IPS-18c (cell line): ENCODE measurements at regions not wholly inside any gene's neighbourhood (a gene's known extent, or its start where the extent isn't known, plus 50 kb on each side); places are given as distances from the start of the nearest gene placed in this dataset.
"Not testable (repeated sequence)": the region's sequence is repeated elsewhere in the genome, so short reads cannot be mapped to it uniquely, and the experiment has no call there.

Experiments used
- H3K4me3 ChIP-seq: 2 replicates; pipeline ENCODE4 v1.7.0; 2013; ENCODE audit warnings: low read depth, mild to moderate bottlenecking, low read length, moderate library complexity; ENCODE audit not compliant: insufficient read depth
- H3K9me3 ChIP-seq: one replicate; pipeline ENCODE4 v1.6.1; 2013; ENCODE audit warnings: mild to moderate bottlenecking, low read length, moderate library complexity; ENCODE audit not compliant: control insufficient read depth, insufficient read depth

DNA sequence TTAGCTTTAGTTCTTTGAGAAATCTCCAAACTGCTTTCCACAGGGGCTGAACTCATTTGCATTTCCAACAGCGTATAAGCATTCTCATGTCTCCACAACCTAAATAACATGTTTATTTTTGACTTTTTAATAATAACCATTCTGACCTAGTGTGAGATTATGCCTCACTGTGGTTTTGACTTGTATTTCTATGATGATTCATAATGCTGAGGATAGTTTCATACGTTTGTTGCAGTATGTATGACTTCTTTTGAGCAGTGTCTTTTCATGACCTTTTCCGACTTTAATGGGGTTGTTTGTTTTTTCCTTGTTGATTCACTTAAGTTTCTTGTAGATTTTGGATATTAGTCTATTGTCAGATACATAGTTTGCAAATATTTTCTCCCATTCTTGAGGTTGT, 1833.0 kb upstream of the PCDH10 start:
- H3K9me3 ChIP-seq, result no peaks in the 10 kb centered on the region
- no peak overlapping the region for H3K4me3 ChIP-seq

GRCh38 chr4:131337936-131338335, 1811.2 kb upstream of the PCDH10 start:
- Histone ChIP-seq H3K9me3 (no peaks in the 10 kb centered on the region), H3K4me3 (no peak overlapping the region)

DNA sequence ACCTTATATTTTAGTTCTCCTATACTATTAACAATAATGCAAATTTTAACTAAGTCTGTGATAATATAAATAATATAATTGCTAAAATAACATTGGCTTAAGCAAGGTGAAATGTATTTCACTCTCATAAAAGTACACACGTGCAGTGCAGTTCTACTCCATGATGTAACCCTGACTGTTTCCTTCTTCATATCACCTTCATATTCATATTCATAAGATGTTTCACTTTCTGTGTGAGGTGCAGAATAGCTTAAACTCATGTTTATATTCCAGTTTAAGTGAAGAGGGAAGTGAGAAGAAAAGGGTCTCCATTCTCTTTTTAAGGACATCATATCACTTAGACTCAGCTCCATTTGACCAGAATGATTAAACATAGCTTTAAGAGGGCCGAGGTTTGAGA, 1810.0 kb upstream of the PCDH10 start:
- no peaks in the 10 kb centered on the region for H3K9me3 ChIP-seq
- H3K4me3 ChIP-seq, result no peak overlapping the region

DNA sequence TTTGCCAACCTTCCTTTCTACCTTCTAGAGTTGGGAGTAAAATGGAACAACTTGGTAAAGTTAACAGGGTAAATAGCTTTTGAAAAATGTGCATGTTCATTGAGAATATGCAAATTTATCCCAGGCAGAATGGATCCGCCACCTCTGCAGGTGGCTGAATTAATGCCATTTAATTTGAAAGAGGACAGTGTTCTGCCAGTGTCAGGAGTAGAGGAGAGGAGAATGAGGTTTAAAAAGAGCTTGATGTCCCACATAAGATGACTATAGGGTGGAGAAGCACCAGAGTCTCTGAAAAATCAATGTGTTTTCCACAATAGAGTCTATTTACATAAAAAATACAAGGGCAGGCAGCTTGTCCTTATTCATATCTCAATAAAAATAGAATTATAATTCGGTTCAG, 1804.3 kb upstream of the PCDH10 start:
- Histone ChIP-seq H3K4me3 (no peak overlapping the region), H3K9me3 (no peaks in the 10 kb centered on the region)

- H3K4me3 ChIP-seq, result no peak overlapping the region
- peaks cover 2% of the 10 kb centered on the region for H3K9me3 ChIP-seq
These were observed 1801.3 kb upstream of the PCDH10 start for GRCh38 chr4:131347816-131348215.

DNA sequence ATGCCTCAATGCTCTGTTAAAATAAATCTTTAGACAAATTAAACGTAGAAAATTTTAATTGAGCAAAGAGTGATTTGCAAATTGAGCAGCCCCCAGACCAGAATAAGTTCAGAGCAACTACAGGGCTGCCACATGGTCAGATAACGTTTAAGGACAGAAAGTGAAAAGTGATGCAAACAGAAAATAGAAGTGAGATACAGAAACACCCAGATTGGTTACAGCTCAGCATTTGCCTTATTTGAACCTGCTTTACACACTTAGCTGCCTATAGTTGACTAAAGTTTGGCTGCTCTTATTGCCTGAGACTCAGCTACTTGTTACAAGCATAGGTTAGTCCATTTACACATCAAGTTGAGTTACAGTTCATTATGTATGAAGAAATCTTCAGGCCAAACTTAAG, 1800.8 kb upstream of the PCDH10 start:
- Histone ChIP-seq H3K4me3 (no peak overlapping the region), H3K9me3 (peaks cover 2% of the 10 kb centered on the region)

GRCh38 chr4:131352371-131352770, 1796.7 kb upstream of the PCDH10 start:
- H3K4me3 ChIP-seq, H3K9me3 ChIP-seq: not testable (repeated sequence)

GRCh38 chr4:131366714-131367113, 1782.4 kb upstream of the PCDH10 start:
- no peaks in the 10 kb centered on the region for H3K9me3 ChIP-seq
- no peak overlapping the region for H3K4me3 ChIP-seq

- no peaks in the 10 kb centered on the region for H3K9me3 ChIP-seq
- H3K4me3 ChIP-seq, result no peak overlapping the region
These were observed 1781.7 kb upstream of the PCDH10 start for GRCh38 chr4:131367441-131367840.

DNA sequence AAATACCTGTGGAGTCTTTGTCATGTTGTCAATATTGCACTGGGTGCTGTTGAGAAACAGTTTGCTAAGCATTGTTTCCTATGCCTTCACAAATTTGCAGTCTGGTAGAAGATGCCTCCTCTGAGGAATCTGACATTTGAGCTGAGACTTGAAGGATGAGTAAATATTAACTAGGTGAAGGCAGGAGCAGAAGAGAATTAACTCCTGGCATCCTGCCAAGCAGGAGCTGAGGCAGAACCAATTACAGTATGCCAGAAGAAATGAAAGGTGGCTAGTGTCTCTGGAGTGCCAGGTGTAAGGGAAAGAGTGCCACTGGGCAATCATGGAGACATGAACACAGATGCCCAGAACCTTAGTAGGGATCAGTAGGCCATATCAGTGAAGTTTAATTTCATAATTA, 1778.2 kb upstream of the PCDH10 start:
- no peak overlapping the region for H3K4me3 ChIP-seq

GRCh38 chr4:131381055-131381454, 1768.0 kb upstream of the PCDH10 start:
- Histone ChIP-seq H3K9me3 (no peaks in the 10 kb centered on the region), H3K4me3 (no peak overlapping the region)

More for the DNA sequence above, 1778.2 kb upstream of the PCDH10 start:
- H3K9me3 ChIP-seq, result no peaks in the 10 kb centered on the region

GRCh38 chr4:131382839-131383238, 1766.3 kb upstream of the PCDH10 start:
- H3K4me3 ChIP-seq, result no peak overlapping the region
- H3K9me3 ChIP-seq, result no peaks in the 10 kb centered on the region

DNA sequence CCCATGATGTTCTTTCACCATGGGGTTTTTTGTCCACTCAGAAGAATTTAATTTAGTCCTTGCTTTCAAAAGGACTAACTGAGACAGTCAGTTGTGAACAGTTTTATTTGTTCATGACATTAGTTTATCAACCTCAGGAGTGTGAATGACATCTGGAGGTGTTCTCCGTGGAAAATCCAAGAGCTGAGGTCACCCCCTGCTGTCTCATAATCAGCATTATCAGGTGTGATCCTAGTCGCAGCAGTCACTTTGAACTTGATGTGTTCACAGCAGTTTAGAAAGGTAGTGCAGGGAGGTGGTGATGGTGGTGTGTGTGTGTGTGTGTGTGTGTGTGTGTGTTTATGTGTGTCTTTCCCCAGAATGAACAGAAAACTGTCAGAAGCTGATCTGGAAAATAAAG, 1760.8 kb upstream of the PCDH10 start:
- Histone ChIP-seq H3K9me3 (no peaks in the 10 kb centered on the region), H3K4me3 (no peak overlapping the region)

- H3K4me3 ChIP-seq, result no peak overlapping the region
- peaks cover 2% of the 10 kb centered on the region for H3K9me3 ChIP-seq
These were observed 1741.0 kb upstream of the PCDH10 start for GRCh38 chr4:131408102-131408501.

DNA sequence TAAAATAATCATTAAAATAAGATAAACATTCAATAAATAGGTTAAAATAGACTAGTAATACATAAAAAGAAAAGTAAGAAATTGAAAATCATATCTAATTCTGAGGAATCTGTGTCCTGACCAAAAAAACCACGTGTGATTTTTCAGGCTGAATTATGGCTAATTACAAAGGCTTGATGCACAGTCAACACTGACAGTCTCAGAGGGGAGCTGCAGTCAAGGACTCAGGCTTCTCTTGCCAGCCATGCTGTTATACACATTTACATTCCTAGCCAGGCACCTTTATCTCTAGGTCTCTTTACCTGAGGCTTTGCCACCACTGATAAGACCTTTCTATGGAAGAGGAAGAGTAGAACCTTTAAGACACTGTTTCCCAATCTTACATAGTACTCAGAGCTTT, 1737.7 kb upstream of the PCDH10 start:
- H3K4me3 ChIP-seq, result no peak overlapping the region
- no peaks in the 10 kb centered on the region for H3K9me3 ChIP-seq

DNA sequence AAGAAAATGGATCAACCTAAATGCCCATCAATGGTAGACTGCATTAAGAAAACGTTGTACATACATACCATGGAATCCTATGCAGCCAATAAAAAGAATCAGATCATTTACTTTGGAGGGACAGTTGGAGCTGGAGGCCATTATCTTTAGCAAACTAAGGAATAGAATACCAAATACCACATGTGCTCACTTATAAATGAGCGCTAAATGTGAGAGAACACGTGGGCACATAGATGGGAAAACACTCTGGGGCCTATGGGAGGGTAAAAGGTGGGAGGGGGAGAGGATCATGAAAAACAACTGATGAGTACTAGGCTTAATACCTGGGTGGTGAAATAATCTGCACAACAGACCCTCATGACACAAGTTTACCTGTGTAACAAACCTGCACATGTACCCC, 1729.9 kb upstream of the PCDH10 start:
- H3K9me3 ChIP-seq, result no peaks in the 10 kb centered on the region

DNA sequence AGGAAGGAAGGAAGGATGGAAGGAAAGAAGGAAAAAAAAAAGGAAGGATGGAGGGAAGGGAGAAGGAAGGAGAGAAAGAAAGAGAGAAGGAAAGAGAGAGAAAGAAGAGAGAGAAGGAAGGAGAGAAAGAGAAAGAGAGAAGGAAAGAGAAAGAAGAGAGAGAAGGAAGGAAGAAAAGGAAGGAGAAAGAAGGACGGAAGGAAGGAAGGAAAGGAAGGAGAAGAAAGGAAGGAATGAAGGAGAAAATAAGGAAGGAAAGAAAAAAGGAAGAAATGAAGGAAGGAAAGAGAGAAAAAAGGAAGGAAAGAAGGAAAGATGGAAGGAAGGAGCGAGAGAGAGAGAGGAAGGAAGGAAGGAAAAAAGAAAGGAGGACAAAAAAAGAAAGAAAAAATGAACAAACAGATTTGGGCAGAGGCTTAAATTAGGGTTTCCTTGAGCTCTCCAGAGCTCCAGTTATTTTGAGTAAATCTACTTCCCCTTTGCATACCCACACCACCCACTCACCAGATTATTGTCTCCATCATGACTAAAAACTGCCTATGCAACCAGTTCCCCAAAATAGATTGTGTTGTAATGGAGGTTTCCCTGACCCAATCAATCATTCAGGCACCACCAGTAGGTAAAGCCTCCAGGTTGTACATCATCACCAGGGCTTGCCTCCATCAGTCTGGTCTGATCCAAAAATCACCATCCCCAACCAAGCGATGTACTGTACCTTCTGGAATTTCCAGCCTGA, 1722.9 kb upstream of the PCDH10 start:
- Histone ChIP-seq H3K4me3 (no peak overlapping the region), H3K9me3 (no peaks in the 10 kb centered on the region)

More for the DNA sequence above, 1729.9 kb upstream of the PCDH10 start:
- no peak overlapping the region for H3K4me3 ChIP-seq

- H3K4me3 ChIP-seq, result no peak overlapping the region
- H3K9me3 ChIP-seq, result no peaks in the 10 kb centered on the region
These were observed 1722.1 kb upstream of the PCDH10 start for GRCh38 chr4:131427000-131427399.

DNA sequence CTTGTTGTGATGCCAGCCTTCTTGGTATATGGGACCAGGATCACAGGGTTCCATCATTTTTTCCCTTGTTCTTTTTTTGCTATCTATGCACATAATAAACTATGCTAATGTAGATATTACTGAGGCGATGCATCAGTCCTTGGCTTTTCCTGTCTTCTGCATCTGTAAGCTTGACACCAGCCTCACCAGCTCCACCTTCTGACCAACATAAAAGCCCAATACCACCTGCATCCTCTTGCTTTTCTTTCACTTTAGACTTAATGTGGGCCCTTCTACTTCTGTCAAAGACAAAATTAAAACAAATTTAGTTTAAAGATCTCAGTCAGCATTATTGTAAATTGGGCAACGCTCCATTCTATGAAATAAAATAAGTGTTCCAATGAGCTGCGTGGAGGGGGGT, 1718.8 kb upstream of the PCDH10 start:
- Histone ChIP-seq H3K4me3 (no peak overlapping the region), H3K9me3 (no peaks in the 10 kb centered on the region)
